HG03575 (cell line): ENCODE measurements at regions not wholly inside any gene's neighbourhood (a gene's known extent, or its start where the extent isn't known, plus 50 kb on each side); places are given as distances from the start of the nearest gene placed in this dataset.

ENCODE experiments used
- ATAC-seq: cut with Tn5 transposase; IDR thresholded peaks from one replicate; pipeline ENCODE4 v1.9.1; 2021; ENCODE audit not compliant: unreplicated experiment, insufficient number of reproducible peaks, low FRiP score; ENCODE audit errors: extremely low read depth

- ATAC-seq, result no peak
Measured at GRCh38 chr10:3723766-3724165, 61.2 kb downstream of the KLF6 start.

- no peak for ATAC-seq
Measured at GRCh38 chr10:3720228-3721019, 64.6 kb downstream of the KLF6 start.

GRCh38 chr10:3719024-3719843 lies 65.8 kb downstream of the KLF6 start:
- no peak for ATAC-seq

GRCh38 chr10:3716093-3716492 lies 68.9 kb downstream of the KLF6 start:
- no peak for ATAC-seq

- no peak for ATAC-seq
Measured at GRCh38 chr10:3714967-3715366, 70.0 kb downstream of the KLF6 start.

- no peak for ATAC-seq
Measured at GRCh38 chr10:3714531-3714930, 70.5 kb downstream of the KLF6 start.

- no peak for ATAC-seq
Measured at GRCh38 chr10:3712707-3713106, 72.3 kb downstream of the KLF6 start.

- no peak for ATAC-seq
Measured at GRCh38 chr10:3711918-3712317, 73.1 kb downstream of the KLF6 start.

- no peak for ATAC-seq
Measured at GRCh38 chr10:3710764-3711163, 74.2 kb downstream of the KLF6 start.

- ATAC-seq, result no peak
Measured at GRCh38 chr10:3709456-3710060, 75.5 kb downstream of the KLF6 start.

GRCh38 chr10:3708852-3709251 lies 76.2 kb downstream of the KLF6 start:
- ATAC-seq, result no peak

GRCh38 chr10:3704565-3705325 lies 80.3 kb downstream of the KLF6 start:
- ATAC-seq, result no peak

GRCh38 chr10:3702569-3702968 lies 82.4 kb downstream of the KLF6 start:
- ATAC-seq, result no peak

- no peak for ATAC-seq
Measured at GRCh38 chr10:3702056-3702546, 82.9 kb downstream of the KLF6 start.

GRCh38 chr10:3701491-3701890 lies 83.5 kb downstream of the KLF6 start:
- no peak for ATAC-seq

GRCh38 chr10:3700531-3701076 lies 84.4 kb downstream of the KLF6 start:
- no peak for ATAC-seq

GRCh38 chr10:3699916-3700315 lies 85.1 kb downstream of the KLF6 start:
- no peak for ATAC-seq

- ATAC-seq, result no peak
Measured at GRCh38 chr10:3698312-3698711, 86.7 kb downstream of the KLF6 start.

GRCh38 chr10:3693698-3694080 lies 91.3 kb downstream of the KLF6 start:
- no peak for ATAC-seq
